B cell (primary cell): ENCODE measurements at regions not wholly inside any gene's neighbourhood (a gene's known extent, or its start where the extent isn't known, plus 50 kb on each side); places are given as distances from the start of the nearest gene placed in this dataset.
A peak's percentile ranks its signal among the peaks of the same experiment; 100 is the strongest.
"Not testable (repeated sequence)": the region's sequence is repeated elsewhere in the genome, so short reads cannot be mapped to it uniquely, and the experiment has no call there.

Source experiments
- ATAC-seq: fragments of 200-7000 bp; cut with Tn5 transposase; one replicate; pipeline ENCODE4 v1.10.0; 2021; ENCODE audit warnings: low read depth, mild to moderate bottlenecking, moderate number of reproducible peaks, moderate library complexity
- CTCF ChIA-PET: fragments of 350-600 bp; sonication (Branson Sonifier 250); formaldehyde crosslinking; loops from one replicate; lab custom pipeline; 2021; ENCODE audit warnings: antibody characterized with exemption, inconsistent platforms; lab: Charles Lee
- POLR2A ChIA-PET: fragments of 350-600 bp; sonication (Branson Sonifier 250); formaldehyde crosslinking; loops from one replicate; lab custom pipeline; 2021; ENCODE audit warnings: antibody characterized with exemption; lab: Charles Lee
- DNase-seq: peaks from one replicate; pipeline ENCODE4 v3.0.0; 2013
- H2AFZ ChIP-seq: 2 replicates; pipeline ENCODE4 v1.6.1; 2012; ENCODE audit warnings: mild to moderate bottlenecking, low read depth, low read length; ENCODE audit not compliant: insufficient read depth, poor library complexity, severe bottlenecking
- H3K27ac ChIP-seq, 2 donors: 1 replicate in 1 of 2; 2 replicates in 1 of 2; pipeline ENCODE4 v1.5.1; 2012 to 2013; ENCODE audit warnings: low read length in 2 of 2, mild to moderate bottlenecking in 2 of 2, moderate library complexity in 1 of 2
- H3K27me3 ChIP-seq, 4 experiments: fragments of 200-600 bp in 1 of 4; sonication (generic) in 1 of 4; replicated peaks in 1 of 4; 1 replicate in 2 of 4; 2 replicates in 2 of 4; pipeline versions ENCODE4 v1.6.1 to v1.7.0; 2013 to 2016; ENCODE audit warnings: low read length in 3 of 4, mild to moderate bottlenecking in 2 of 4, mixed read lengths in 1 of 4, moderate library complexity in 1 of 4; ENCODE audit not compliant: insufficient read depth in 4 of 4, control insufficient read depth in 3 of 4; ENCODE audit errors: control extremely low read depth in 1 of 4
- H3K36me3 ChIP-seq, 2 experiments: replicated peaks in 1 of 2; 1 replicate in 1 of 2; 2 replicates in 1 of 2; pipeline versions ENCODE4 v1.6.1 to v1.7.1; 2013; ENCODE audit warnings: low read length in 1 of 2; ENCODE audit not compliant: insufficient read depth in 2 of 2, control insufficient read depth in 1 of 2; ENCODE audit errors: control extremely low read depth in 1 of 2, extremely low read depth in 1 of 2
- H3K4me1 ChIP-seq, 2 donors: fragments of 200-600 bp in 1 of 2; sonication (generic) in 1 of 2; 1 replicate in 1 of 2; 2 replicates in 1 of 2; pipeline versions ENCODE4 v1.5.1 to v1.6.1; 2013 to 2017; ENCODE audit warnings: low read length in 2 of 2; ENCODE audit not compliant: control insufficient read depth in 2 of 2, insufficient read depth in 2 of 2
- H3K4me2 ChIP-seq: replicated peaks from 2 replicates; pipeline ENCODE3; 2012; ENCODE audit warnings: mild to moderate bottlenecking, low read depth, low read length; ENCODE audit not compliant: poor library complexity, severe bottlenecking
- H3K4me3 ChIP-seq, 5 experiments: fragments of 200-600 bp in 1 of 5; sonication (generic) in 1 of 5; 1 replicate in 3 of 5; 2 replicates in 2 of 5; pipeline versions ENCODE4 v1.5.1 to v1.7.0; 2011 to 2016; ENCODE audit warnings: low read length in 4 of 5, mild to moderate bottlenecking in 4 of 5, low read depth in 2 of 5, control low read depth in 1 of 5, moderate library complexity in 1 of 5; ENCODE audit not compliant: insufficient read depth in 1 of 5; ENCODE audit errors: control extremely low read depth in 1 of 5, extremely low read depth in 1 of 5
- H3K79me2 ChIP-seq: fragments of 200-600 bp; sonication (generic); one replicate; pipeline ENCODE4 v1.6.0; 2016; ENCODE audit warnings: low read length; ENCODE audit not compliant: control insufficient read depth, insufficient read depth
- H3K9ac ChIP-seq: fragments of 200-600 bp; sonication (generic); 2 replicates; pipeline ENCODE4 v1.6.1; 2017; ENCODE audit warnings: mild to moderate bottlenecking, low read length, moderate library complexity
- H3K9me3 ChIP-seq, 3 donors: one replicate each; pipeline versions ENCODE4 v1.6.1 to v1.7.1; 2013; ENCODE audit warnings: low read length in 2 of 3; ENCODE audit not compliant: control insufficient read depth in 2 of 3, insufficient read depth in 1 of 3; ENCODE audit errors: control extremely low read depth in 1 of 3
- H4K20me1 ChIP-seq: 2 replicates; pipeline ENCODE4 v1.6.0; 2012; ENCODE audit warnings: mild to moderate bottlenecking, low read length; ENCODE audit not compliant: insufficient read depth, control insufficient read depth, poor library complexity, severe bottlenecking
- H3K27ac Mint-ChIP-seq: one replicate; pipeline ENCODE4 v1.8.0; 2021; ENCODE audit warnings: mixed read lengths
- H3K27me3 Mint-ChIP-seq: one replicate; pipeline ENCODE4 v1.8.0; 2021; ENCODE audit warnings: mixed read lengths
- H3K4me1 Mint-ChIP-seq: one replicate; pipeline ENCODE4 v1.8.0; 2021; ENCODE audit warnings: mixed read lengths
- H3K4me3 Mint-ChIP-seq: one replicate; pipeline ENCODE4 v1.8.0; 2021; ENCODE audit warnings: mixed read lengths
- H3K9me3 Mint-ChIP-seq: one replicate; pipeline ENCODE4 v1.8.0; 2022; ENCODE audit warnings: mixed read lengths; ENCODE audit not compliant: insufficient read depth
- CTCF ChIP-seq: fragments of 200-600 bp; IDR thresholded peaks from one replicate; pipeline ENCODE4 v1.8.0; 2022; ENCODE audit warnings: antibody characterized with exemption, mild to moderate bottlenecking
- EZH2 ChIP-seq: IDR thresholded peaks from 2 replicates; pipeline ENCODE4 v1.6.1; 2012; ENCODE audit warnings: borderline replicate concordance, low read depth, mild to moderate bottlenecking, moderate library complexity, low read length; ENCODE audit not compliant: insufficient read depth, poor library complexity, severe bottlenecking
- WGBS: methylation state at CpG from one replicate; pipeline ENCODE4 v1.1.5; 2013; ENCODE audit warnings: missing lambda C conversion rate; ENCODE audit not compliant: insufficient coverage; 5-methylcytosine and 5-hydroxymethylcytosine counted together
- intact Hi-C: fragments of 100-400 bp; cut with micrococcal nuclease; formaldehyde crosslinking; loops from one replicate; pipeline ENCODE4 v1.10.0; 2022

- H3K4me2 ChIP-seq = no peak overlapping the region
- no peaks in the 10 kb centered on the region for H3K79me2 ChIP-seq
- Mint-ChIP-seq H3K4me1 (peaks cover 7% of the 10 kb centered on the region), H3K27me3 (peaks cover 38% of the 10 kb centered on the region), H3K4me3 (no peak overlapping the region), H3K27ac (no peak overlapping the region), H3K9me3 (no peaks in the 10 kb centered on the region)
- no CpG with 5 or more reads among the region's 1 CpG for WGBS
- no peaks in the 10 kb centered on the region for H3K9me3 ChIP-seq
- H2AFZ ChIP-seq = no peak overlapping the region
- H4K20me1 ChIP-seq = no peaks in the 10 kb centered on the region
- ChIA-PET CTCF (interaction anchor here (1.6 to 3.0 kb wide), 5 partner anchors 8 to 20 kb away, joined by 5 to 14 read pairs (median 6); no protein-coding TSS in a partner anchor), POLR2A (no interaction called here)
- intact Hi-C loops = no loop called here
- H3K9ac ChIP-seq = no peak overlapping the region
- no peak overlapping the region for H3K27ac ChIP-seq
- no peaks in the 10 kb centered on the region for H3K4me1 ChIP-seq
- peaks cover 0 to 10% (median 3%) of the 10 kb centered on the region in 4 experiments for H3K27me3 ChIP-seq
- no peak overlapping the region for H3K4me3 ChIP-seq
- no peak for DNase-seq
- H3K36me3 ChIP-seq = no peaks in the 10 kb centered on the region
- TF ChIP-seq EZH2 (no peak), CTCF (no peak)
- no peak for ATAC-seq
These were observed 240.5 kb upstream of the PRSS58 start for GRCh38 chr7:142498364-142498763.

- no peaks in the 10 kb centered on the region for H3K9me3 ChIP-seq
- H3K4me3 ChIP-seq = no peak overlapping the region
- no peak overlapping the region for H3K27ac Mint-ChIP-seq
- intact Hi-C loops = no loop called here
- peaks cover 29% of the 10 kb centered on the region for H3K27me3 Mint-ChIP-seq
- peak; percentile 41 for DNase-seq
- H3K79me2 ChIP-seq = no peaks in the 10 kb centered on the region
- H3K27me3 ChIP-seq = peaks cover 0 to 10% (median 3%) of the 10 kb centered on the region in 4 experiments
- H3K36me3 ChIP-seq = no peaks in the 10 kb centered on the region
- H2AFZ ChIP-seq = no peak overlapping the region
- ChIA-PET CTCF (interaction anchor here (1.6 to 3.0 kb wide), 6 partner anchors 8 to 36 kb away, joined by 5 to 14 read pairs (median 6); no protein-coding TSS in a partner anchor), POLR2A (no interaction called here)
- H3K27ac ChIP-seq = no peak overlapping the region
- H3K9me3 Mint-ChIP-seq = no peaks in the 10 kb centered on the region
- WGBS = 16% methylated on average over 8 of the region's 8 CpGs
- no peak for TF ChIP-seq EZH2
- peak; percentile 75 for TF ChIP-seq CTCF
- H3K4me1 ChIP-seq = no peaks in the 10 kb centered on the region
- H3K4me1 Mint-ChIP-seq = peaks cover 7% of the 10 kb centered on the region
- no peak overlapping the region for H3K9ac ChIP-seq
- H4K20me1 ChIP-seq = no peaks in the 10 kb centered on the region
- no peak overlapping the region for H3K4me3 Mint-ChIP-seq
- no peak overlapping the region for H3K4me2 ChIP-seq
- ATAC-seq = no peak
These were observed 238.7 kb upstream of the PRSS58 start for GRCh38 chr7:142496545-142496991.

GRCh38 chr7:142495879-142496278 lies 238.0 kb upstream of the PRSS58 start:
- H3K27me3 ChIP-seq, H3K4me3 Mint-ChIP-seq, H3K27ac Mint-ChIP-seq, H3K4me3 ChIP-seq, H3K27ac ChIP-seq, intact Hi-C loops, H3K79me2 ChIP-seq, H3K9me3 ChIP-seq, H3K4me1 Mint-ChIP-seq, POLR2A ChIA-PET, ATAC-seq, H2AFZ ChIP-seq, H3K36me3 ChIP-seq, H4K20me1 ChIP-seq, DNase-seq, H3K9ac ChIP-seq, H3K4me1 ChIP-seq, H3K4me2 ChIP-seq, H3K9me3 Mint-ChIP-seq: not testable (repeated sequence)
- WGBS = 80% methylated on average over 1 of the region's 3 CpGs
- CTCF ChIA-PET = interaction anchor here (3.0 kb wide), 1 partner anchor 12 kb away, joined by 14 read pairs; no protein-coding TSS in a partner anchor
- H3K27me3 Mint-ChIP-seq = peaks cover 25% of the 10 kb centered on the region
